Activated naive CD4-positive, alpha-beta T cell (primary cell): ENCODE measurements at regions not wholly inside any gene's neighbourhood (a gene's known extent, or its start where the extent isn't known, plus 50 kb on each side); places are given as distances from the start of the nearest gene placed in this dataset.

ENCODE experiments used
- DNase-seq, 4 experiments: peaks; one replicate each; lab custom pipeline; 2025; lab: John Stamatoyannopoulos, UW

DNA sequence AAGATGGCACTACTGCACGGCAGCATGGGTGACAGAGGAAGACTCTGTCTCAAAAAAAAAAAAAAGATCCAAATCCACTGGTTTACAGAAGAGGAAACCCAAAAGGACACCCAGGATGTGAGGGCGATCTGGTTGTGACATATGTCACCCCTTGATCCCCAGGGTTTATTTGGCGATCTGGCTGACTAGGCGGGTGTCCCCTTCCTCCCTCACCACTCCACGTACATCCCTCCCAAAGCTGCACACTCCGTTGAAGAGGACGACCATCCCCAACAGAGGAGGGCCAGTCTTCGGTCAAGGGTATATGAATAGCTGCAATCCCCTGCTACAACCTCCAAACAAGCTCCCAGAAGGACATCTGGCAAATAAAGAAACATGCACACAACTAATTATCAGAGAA lies 111.6 kb downstream of the HTR5A start:
- DNase-seq = no peak

- no peak for DNase-seq
Measured at GRCh38 chr7:155182406-155182970, 112.4 kb downstream of the HTR5A start.

GRCh38 chr7:155183655-155184054 lies 113.5 kb downstream of the HTR5A start:
- DNase-seq = no peak

GRCh38 chr7:155184923-155185322 lies 112.8 kb upstream of the INSIG1 start:
- DNase-seq = no peak

GRCh38 chr7:155187061-155187785 lies 110.5 kb upstream of the INSIG1 start:
- DNase-seq = no peak

- no peak for DNase-seq
Measured at GRCh38 chr7:155188357-155188756, 109.3 kb upstream of the INSIG1 start.

GRCh38 chr7:155188821-155189581 lies 108.7 kb upstream of the INSIG1 start:
- no peak for DNase-seq

DNA sequence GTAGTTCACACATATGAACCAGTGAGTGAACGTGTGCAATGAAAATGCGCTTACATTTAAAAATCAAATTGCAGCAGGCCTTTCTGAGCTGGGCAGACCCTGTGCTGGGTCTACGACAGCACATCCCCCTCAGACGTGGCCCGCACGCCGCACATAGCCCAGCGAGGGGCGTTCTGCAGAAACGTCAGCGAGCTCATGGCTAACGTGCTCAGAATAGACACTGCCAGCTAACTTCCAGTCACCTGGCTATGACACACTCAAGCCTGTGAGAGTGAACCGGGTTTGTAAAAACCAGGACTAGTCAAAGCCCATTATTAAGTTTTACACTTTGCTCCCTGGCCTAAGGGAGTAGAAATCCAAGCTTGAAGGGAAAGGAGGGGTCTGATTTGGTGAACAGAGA lies 108.1 kb upstream of the INSIG1 start:
- no peak for DNase-seq

- peak; percentile 30 to 57 (median 50) for DNase-seq
Measured at GRCh38 chr7:155190688-155191087, 107.0 kb upstream of the INSIG1 start.

- DNase-seq = no peak
Measured at GRCh38 chr7:155191137-155191536, 106.5 kb upstream of the INSIG1 start.

DNA sequence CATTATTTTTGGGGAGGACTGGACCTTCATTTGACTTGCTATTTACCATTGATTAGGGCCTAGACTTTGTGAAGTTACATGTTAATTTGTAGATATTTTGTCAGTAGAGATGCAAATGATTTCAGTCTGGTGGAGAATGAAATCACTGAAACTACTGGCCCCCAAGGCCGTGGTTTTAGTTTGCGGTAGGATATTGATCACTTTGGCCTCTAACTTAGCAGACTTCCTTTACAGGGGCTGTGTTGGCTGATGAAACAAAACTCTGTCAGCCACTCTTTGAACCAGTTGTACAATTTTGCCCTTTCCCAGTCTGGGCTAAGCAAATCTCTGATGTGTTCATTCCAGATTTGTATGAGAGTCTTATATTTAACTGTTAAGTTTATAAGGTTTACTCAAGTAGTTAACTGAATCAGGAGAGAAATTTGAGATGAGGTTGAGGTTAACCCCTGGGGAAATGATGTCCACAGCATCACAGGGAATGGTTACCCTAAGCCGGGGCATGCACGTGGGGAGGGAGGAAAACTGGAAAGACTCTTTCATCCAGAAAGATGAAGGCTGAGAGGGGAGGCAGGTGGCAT lies 105.7 kb upstream of the INSIG1 start:
- DNase-seq = no peak

DNA sequence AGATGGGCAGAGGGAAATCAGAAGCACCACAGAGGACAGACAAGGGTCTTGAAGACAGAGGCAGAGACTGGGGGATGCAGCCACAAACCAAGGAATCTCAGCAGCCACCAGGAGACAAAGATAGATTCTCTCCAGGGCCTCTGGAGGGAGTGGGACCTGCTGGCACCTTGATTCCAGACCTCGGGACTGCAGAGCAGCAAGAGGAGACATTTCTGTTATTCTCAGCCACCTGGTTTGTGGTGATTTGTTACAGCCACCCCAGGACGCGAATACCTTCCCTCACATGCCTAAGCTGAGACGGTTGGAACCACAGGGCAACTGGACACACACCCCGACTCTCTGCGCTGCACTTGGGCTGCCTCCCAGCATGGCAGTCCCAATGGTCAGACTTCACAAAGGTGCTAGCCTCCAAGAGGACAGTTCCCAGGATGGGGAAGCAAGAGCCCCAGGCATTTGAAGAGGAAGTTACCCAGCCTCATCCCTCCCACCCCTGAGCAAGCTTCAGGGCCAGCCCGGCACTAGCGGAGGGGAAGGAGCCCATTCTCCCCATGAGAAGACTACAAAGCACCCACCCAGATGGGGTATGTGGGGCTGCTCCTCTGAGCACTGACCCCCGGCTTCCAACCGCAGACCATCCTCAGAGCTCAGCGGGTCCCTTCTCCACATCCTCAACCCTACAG lies 104.6 kb upstream of the INSIG1 start:
- DNase-seq = no peak

DNA sequence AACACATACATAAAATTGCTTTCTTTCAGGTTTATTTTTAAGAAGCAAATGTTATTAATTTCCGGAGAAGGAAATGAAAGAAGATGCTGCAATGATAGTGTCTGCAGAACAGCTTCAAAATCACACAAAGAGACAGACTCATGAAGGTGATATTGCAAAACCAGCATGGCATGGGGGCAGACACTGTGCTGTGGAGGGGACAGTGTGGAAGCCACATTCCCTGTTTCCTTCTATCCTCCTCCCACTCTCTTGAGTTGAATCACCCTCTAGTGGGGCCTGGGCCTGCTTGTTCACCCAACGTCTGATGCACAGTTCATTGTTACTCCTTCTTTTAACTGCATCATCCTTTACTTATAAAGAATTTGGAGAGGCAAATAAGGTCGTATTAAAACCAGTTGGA lies 104.0 kb upstream of the INSIG1 start:
- no peak for DNase-seq

GRCh38 chr7:155194382-155195140 lies 103.1 kb upstream of the INSIG1 start:
- DNase-seq = no peak

GRCh38 chr7:155195939-155196523 lies 101.6 kb upstream of the INSIG1 start:
- no peak for DNase-seq

DNA sequence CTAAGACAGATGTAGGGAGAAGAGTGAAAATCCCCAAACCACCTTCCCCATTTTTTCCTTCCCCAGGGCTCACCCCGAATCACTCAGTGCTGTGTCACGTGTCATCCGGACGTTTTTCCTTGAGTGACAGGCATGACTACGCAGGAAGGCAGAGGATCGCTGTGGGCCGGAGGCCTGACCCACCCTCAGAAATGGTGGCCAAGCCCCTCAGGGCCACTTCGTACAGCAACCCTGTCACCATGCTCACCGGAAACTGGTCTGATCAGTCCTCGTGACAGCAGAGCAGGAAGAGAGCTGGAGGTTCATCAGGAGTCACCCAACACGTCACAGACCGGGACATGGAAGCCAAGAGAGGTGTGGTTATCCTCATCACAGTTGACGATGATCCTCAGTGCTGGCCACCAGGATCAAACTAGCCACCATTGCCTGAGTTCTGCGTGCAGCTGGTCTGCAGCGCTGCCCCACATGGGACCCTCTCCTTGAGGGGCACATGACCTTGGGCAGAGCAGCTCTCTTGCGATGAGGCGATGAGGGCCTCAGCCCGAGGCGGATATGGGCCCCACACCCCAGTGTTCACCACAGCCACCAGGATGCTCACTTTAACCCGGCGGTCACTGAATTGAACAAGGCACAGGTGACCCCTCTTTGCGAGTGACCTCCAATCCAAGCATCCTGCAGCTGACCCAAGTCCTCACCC lies 99.3 kb upstream of the INSIG1 start:
- DNase-seq = no peak

- DNase-seq = no peak
Measured at GRCh38 chr7:155198901-155199845, 98.5 kb upstream of the INSIG1 start.

DNA sequence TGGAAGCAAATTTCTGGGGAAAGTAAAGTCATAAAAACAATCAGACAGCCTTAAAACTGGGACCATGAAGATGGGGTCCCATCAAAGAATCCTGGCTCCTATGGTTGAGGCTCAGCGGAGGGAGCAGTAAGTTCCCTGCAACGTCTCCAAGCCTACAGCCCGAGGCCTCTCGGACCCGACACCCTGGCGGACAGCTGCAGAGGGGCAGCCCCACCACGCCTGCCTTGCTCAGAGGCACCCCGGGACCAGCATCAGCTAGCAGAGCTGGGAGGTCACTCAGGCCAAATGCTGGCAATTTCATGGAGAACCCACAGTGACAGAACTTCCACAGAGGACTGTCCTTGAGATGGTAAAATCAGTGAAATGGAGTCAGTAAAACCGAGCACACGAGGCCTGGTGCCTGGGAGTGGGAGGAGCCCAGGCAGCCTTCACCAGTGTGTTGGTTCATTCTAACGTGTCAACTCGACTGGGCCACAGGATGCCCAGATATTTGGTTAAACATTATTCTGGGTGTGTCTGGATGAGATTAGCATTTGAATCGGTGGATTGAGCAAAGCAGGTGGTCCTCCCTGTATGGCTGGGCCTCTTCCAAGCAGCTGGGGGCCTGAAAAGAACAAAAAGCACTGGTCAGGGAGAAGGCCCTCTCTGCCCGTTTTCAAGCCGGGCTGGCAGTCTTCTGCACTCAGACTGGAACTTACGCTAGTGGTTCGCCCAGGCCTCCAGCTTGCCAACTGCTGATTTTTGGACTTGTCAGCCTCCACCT lies 96.2 kb upstream of the INSIG1 start:
- no peak for DNase-seq
